MV-4-11 (cell line): ENCODE measurements at regions not wholly inside any gene's neighbourhood (a gene's known extent, or its start where the extent isn't known, plus 50 kb on each side); places are given as distances from the start of the nearest gene placed in this dataset.
A peak's percentile ranks its signal among the peaks of the same experiment; 100 is the strongest.
"Not testable (repeated sequence)": the region's sequence is repeated elsewhere in the genome, so short reads cannot be mapped to it uniquely, and the experiment has no call there.

ENCODE experiments used
- DNase-seq: peaks from one replicate; lab custom pipeline; 2025; lab: John Stamatoyannopoulos, UW

DNA sequence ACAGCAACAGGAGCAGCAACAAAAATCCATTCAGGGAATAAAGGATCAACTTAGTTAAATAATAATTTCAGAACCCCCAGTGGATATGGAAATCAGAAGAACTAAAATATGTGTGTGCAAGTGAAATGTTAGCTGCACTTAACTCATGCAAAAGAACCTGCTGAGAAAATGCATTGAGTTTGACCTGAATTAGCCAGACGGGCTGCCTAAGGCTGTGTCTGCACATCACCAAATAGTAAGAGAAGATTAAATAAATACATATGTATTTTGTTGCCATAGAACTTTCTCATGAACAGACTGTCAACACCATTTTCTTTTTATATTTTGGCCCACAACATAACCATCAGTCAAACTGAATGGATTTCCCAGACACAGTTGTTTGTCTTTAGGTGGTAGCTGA, 262.0 kb upstream of the PIK3C3 start:
- DNase-seq = no peak

DNA sequence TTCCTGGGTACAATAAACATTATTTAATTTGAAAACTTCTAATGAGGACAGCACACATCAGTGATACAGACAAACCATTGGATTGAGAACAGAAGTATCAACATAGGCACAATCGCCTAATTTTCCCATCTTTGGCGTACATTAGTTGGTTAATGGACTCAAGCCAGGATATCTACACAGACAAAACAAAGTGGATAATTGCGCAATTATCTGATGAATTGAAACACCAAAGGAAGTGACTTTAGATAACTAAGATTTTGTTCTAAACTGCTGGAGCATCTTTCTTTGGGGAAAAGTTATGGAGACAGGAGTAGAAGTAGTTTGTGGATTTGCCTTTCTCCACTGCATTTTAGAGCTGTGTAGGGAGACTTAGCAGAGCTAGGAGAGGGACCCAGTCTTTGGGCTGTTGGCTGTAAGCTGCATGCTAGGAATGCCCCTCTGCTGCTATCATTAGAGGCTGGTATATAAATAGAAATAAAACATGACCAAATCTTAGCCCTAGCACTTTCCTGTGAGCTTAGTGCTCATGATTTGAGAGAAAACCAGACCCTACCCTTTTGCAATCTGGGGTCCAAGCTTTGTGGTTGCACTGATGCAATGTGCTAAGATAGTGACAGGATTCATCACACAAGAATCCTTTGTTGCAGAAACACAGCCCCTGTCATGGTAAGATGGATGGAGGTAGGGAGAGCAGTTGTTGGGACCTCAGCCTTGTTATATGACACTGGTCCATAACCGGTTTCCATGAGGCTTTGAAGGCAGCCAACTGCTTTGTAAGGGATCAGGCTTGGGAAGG, 264.5 kb upstream of the PIK3C3 start:
- DNase-seq = no peak

DNA sequence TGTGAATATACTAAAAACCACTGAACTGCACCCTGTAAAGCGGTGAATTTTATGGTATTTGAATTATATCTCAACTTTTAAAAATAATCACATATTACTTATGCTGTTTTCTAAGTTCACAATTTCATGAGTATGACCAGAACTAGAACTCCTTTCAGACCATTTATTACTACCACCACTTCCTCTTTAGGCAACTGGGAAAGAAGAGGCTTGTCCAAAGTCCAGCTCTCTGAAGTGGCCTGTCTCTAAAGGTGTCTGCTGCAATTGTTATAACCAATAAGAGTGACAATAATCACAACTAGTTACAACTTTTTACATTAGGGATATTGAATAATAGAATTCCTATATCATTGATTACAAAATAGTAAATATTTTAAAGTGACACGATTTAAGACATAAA, 267.9 kb upstream of the PIK3C3 start:
- DNase-seq = no peak

DNA sequence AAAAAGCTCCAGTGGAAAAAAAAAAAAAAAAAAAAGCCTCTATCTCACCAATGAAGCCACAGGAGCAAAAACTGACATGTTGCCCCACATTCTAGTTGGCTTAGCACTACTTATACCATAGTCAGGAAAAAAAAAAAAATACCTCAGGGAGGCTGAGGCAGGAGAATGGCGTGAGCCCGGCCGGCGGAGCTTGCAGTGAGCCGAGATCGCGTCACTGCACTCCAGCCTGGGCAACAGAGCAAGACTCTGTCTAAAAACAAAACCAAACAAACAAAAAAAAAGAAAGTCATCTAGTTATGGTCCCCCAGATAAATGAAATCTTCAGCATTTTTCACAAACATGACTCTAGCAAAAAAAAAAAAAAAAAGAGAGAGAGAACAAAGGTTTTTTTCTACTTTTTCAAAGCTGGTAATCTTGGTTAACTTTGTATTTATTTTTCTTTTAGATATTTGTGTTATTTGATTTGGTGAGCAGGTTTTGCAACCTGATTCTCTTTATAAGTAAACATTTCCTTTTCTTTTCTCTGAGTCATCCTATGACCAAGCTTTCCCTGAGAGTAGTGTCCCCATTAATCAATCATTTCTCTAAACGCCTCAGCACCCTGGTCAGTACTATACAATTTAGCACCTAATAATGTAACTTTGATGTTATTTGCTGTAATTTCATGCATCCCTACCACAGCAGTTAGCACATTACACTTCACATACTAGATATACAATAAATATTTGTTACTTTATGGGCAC, 273.7 kb upstream of the PIK3C3 start:
- DNase-seq = no peak

DNA sequence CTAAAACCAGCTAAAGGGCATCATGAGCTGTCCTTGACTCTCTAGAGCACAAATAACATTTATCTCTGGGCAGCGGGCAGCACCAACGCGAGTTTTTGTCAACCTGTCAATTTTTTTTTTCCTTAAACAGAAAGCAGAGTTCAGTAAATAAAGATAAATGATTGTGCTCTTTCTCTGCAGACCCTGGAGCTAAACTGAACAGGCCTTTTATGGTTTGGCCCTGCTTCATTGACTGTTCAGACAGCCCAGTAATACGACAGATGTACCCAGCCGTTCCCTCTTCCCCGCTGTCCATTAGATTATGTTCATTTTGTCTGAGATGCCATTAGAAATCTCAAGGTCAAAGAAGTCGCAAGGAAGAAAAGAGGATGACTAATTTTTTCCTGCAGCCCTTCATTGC, 280.5 kb upstream of the PIK3C3 start:
- no peak for DNase-seq

DNA sequence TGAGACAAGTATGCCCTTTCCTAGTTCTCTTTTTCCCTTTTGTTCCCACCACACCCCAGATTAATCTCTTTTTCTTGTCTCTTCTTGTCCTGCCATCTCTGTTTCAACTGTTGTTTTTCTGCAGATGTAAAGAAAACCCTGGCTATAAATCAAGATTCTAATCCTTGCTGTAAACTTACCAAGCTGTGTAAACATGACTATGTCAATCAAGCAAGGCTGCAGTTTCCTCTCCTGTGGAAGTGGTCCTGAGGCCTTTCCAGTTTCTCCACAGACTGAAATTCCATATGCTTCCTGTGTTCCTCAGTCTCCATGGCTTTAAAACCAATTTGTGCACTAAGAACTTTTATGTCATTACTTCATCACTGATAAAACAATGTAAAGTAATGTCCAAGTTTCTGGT, 288.8 kb upstream of the PIK3C3 start:
- DNase-seq = no peak

DNA sequence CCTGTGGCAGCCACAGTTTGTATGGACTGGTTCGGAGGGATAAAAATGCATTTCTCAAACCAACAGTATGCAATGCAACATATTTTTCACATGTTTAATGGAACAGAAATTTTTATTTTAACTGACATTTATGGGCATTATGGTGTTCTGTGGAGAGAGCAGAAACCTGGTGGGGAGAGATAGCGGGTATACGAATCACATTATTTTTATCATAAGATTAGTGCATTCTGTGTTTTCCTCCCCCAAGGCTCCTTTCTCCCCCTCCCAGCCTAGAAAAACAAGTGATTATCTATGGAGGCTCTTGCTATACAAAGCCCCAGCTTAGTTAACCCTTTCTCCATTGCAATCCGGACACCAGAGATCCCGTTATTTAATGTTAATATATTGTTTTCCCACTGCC, 289.8 kb upstream of the PIK3C3 start:
- DNase-seq = no peak

DNA sequence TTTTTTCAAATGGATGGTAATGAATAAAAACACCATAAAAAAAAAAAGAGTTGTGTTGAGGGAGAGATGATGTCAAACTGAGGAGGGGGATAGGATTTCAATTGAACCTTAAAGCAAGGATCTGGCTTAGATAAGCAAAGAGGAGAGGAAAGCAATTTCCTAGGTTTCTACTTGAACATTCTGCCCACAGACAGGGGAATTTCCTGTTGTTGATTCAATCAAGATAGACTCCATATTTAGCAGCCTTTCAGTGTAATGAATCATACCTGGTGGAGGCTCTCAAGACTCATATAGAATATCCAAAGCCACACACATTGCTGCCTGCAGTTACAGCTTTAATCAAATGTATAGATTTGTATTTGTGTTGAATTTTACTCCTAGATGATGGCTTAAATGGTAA, 294.4 kb upstream of the PIK3C3 start:
- no peak for DNase-seq

DNA sequence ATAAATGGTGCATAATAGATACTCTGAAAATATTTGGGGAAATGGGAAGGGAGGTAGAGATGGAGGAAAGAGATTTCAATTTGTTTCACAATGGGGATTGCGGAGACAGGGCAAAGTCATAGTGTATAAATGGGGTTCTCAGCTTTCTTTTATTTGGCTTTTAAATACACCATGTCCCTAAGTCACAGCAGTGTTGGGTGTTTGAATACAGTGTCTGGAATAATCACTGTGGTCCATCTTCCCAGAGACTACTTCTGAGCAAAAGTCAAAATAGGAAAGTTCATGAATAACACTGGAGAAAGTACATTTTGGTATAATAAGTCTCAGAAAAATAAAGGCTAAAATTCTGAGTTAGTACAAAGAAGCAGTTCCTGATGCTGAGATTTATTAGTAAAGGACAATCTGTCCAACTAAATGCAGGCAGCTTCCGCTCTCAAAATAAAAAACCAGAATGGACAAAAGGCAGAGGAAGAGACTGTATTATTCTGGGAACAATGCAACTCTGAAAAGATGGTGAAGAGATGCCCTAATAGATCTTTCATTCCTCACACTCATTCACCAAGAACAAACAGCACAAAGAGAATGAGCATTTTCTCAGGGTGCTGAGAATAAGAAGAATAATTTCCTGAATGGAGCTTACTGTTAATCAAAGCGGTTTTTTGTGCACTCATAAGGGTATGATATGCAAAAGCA, 295.4 kb upstream of the PIK3C3 start:
- DNase-seq = no peak

DNA sequence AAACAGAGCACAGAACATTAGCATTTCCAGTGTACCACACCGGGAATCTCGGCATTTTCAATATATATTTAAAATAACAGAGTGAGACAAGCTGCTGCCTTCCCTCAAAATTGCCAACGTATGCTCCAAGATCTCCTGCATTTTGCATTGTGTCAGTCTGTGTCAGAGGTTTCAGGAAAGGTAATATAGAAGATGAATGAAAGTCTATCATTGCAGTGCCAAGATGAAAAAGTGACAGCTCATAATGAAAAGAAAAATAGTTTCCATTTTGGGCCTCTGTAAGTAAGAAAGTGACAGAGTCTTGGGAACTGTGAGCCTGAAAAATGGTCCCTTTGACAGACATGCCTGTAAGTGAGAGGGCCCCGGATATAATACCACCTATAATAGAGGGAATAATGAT, 297.8 kb upstream of the PIK3C3 start:
- no peak for DNase-seq

DNA sequence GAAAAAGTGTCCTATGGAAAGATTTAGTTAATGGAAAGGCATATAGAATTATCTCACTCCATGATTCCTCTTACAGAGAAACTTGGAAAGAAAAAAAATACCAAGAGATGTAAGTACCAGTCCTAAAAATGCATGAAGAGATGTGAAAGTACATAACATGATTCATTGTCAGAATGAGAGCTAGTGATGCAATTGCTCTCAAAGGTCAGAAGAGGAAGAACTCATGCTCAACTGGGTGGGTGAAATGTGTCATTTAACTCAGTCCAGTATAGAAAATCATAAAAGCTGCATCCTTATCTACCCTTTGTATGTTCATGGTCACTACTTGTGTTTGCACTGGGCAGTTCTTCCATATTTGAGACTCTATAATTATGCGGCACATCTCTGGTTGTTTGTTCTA, 300.0 kb upstream of the PIK3C3 start:
- peak; percentile 68 for DNase-seq

DNA sequence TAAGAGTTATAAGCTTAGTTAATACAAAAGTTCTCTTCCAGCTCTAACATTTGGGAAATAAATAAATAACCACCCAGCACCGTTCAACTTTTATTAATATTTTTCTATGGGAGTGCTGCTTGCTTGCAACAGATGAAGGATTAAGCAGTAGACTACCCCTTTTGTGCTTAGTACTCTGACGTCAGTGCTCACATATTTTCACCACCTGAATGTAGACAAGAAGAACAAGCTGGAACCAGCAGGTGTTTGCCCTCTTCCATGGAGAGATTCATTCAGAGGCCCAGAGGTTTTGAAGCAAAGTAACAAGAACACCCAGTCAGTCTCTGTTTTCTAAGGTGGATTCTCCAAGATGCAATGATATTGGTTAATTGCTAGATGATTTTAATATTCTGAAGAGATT, 307.1 kb upstream of the PIK3C3 start:
- no peak for DNase-seq

DNA sequence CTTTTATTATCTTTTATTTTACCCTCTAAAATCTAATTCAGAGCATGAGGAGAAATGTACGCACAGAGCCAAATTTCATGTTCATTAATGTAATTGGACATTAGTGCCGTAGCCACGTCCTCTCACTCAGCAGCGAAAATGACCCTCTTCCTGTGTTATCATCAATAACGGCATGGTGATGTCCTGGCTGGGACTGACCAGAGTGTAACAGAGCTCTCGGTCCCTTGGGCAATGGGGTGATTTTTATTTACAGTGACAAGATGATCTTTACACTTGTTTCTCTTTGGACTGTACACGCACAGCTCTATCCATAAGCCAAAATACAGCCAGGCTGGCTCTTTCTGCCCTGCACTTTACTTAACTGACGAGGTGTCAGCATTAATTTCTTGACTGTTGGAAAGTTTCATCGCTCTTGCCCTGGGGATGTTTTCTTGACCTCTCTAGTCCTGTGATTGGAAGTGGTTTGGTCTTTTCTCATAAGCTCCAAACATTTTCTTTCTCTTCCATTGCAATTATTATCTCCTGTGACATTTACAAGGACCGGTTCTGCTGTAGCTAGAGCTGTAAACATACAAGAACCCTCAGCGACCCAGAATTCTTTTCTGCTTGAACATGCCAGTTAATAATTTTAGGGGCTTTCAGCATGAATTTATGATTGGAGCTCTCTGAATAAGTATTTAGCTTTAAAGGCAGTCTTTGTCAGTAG, 308.0 kb upstream of the PIK3C3 start:
- DNase-seq = no peak

DNA sequence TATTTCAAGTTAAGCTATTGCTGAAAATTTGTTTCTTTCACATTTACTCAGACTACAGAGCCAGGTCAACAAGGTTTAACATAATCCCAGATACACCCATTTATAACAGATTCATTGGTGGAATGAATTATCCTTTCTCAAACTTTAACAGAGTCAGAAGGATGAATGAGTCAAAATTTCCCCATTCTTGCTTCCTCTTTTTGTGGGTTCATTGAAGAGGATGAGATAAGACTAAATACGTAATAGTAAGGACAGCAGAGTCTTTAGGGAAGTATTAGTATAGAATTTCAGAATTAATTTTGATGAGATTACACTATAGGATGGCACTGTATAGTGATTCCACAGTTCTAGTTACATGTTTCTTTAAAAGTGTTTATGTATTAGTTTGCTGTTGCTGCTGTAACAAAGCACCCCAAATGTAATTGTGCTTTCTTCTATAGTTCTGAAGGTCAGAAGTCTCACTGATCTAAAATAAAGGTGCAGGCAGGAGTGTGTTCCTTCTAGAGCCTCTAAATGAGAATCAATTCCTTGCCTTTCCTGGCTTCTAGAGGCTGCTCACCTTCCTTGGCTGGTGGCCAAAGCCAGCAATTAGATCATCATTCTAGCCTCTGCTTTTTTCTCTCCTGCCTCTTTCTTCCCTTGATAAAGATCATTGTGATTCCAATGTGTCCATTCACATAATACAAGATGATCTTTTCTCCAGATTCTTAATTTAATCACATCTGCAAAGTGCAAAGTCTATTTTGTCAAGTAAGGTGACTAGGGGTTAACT, 309.3 kb upstream of the PIK3C3 start:
- DNase-seq = peak; percentile 85

DNA sequence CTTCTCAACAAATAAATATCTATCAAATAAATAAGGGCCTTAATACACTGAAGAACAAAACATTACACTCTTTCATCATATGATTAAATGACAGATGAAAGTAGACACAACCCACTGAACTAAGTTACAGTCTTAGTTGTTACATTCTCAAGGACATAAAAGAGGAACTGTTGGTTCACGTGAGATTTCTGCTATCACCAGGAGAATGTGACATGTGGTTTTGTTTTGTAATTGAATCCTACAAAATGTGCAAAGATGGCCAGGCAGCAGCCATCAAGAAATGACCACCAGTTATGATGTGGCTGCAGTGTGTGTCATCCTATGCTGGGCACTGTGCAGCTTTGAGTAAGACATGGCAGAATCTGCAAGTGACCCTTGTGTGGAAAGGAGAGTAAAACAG, 310.6 kb upstream of the PIK3C3 start:
- DNase-seq = peak; percentile 71

DNA sequence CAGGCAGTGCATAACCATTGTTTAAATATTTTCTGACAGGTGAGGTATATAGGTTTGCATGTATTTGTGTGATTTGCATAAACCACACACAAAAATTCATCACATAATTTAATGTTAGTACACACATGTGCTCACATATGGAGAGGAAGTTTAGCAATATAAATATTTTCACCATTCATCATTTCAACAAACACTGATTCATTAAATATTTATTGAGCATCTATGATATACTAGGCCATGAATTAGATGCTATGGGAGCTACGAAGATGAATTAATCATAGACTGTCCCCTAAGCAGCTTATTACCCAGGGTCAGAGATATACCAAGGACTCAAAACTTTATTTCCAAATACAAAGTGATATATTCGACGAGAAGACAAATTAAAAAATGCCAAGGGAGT, 311.6 kb upstream of the PIK3C3 start:
- DNase-seq = no peak

DNA sequence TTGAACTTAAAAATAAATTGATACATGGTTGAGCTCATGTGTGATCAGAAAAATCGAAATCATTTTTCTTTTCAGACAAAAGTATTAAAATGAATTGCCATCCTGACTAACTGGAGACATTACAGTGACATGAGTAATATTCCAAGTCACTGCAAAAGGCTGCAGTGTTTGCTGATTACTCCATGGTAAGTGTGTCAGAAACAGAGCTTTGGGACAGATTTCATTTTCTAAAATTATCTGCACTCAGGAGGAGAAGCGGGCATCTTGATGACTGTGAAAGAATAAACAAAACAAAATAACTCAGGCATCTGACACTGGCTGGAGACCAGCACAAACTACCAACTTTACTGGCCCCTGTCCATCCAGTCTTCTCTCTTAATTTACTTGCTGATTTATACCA, 312.3 kb upstream of the PIK3C3 start:
- DNase-seq = no peak

DNA sequence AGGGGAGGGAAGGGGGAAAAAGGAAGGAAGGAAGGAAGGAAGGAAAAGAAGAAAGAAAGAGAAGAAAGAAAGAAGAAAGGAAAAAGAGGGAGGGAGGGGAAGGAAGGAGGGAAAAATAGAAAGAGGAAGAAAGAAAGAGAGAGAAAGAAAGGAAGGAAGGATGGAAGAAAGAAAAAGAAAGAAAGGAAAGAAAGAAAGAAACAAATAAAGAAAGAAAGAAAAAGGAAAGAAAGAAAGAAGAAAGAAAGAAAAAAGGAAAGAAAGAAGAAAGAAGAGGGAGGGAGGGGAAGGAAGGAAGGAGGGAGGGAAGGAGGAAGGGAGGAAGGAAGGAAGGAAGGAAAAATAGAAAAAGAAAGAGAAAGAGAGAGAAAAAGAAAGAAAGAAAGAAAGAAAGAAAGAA, 315.8 kb upstream of the PIK3C3 start:
- DNase-seq = no peak

DNA sequence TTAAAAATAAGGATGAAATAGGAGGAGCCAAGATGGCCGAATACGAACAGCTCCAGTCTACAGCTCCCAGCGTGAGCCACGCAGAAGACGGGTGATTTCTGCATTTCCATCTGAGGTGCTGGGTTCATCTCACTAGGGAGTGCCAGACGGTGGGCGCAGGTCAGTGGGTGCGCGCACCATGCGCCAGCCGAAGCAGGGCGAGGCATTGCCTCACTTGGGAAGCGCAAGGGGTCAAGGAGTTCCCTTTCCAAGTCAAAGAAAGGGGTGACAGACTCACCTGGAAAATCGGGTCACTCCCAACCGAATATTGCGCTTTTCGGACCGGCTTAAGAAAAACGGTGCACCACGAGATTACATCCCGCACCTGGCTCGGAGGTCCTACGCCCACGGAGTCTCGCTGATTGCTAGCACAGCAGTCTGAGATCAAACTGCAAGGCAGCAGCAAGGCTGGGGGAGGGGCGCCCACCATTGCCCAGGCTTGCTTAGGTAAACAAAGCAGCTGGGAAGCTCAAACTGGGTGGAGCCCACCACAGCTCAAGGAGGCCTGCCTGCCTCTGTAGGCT, 323.2 kb upstream of the PIK3C3 start:
- not testable (repeated sequence) for DNase-seq

DNA sequence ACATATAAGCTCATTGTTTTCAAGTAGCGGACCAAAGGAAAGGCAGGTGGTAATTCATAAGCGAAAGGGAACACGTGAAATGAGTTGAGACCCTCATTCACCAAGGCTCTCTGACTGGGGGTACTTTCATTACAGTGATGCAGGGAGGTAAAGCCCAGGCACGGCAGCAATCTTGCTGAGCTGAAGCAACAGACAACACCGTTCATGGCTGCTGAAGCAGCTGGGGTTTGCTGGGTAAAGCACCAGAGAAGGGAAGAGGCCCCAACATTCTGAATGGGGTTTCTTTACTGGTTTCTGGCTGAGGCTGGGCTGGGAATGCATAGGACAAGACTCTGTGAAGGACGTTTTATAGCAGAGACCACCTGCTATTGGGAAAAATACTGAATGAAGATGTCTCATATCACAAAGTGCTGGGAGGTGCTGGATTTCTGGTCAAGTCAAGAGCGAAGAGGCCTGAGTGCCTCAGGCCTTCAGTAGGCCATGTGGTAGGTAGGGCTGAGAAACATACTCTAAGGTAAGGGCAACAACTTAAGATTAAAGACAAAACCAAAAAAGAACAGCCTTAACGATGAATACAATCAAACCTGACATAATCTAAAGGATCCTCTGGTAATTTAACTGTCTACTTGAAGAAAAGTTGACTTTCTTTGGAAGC, 324.7 kb upstream of the PIK3C3 start:
- no peak for DNase-seq

DNA sequence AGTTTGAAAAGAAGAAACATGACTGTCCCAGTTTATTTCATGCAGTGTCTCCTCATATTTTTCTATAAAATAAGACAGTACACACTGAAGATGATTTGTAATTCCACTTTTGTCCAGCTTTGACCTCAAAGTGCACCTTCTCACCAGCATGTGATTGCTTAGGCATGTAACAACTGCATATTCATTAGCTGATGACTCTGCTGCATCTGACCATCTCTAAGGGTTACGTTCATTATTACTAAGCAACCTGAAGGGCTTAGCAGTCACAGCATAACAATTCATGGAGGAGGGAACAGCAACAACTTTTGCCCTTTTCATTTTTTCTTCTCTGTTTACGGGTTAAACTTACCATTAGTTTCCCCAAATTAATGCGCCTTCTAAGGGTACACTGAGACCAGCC, 330.6 kb upstream of the PIK3C3 start:
- no peak for DNase-seq
